HL-60/S4 (cell line): ENCODE measurements at regions not wholly inside any gene's neighbourhood (a gene's known extent, or its start where the extent isn't known, plus 50 kb on each side); places are given as distances from the start of the nearest gene placed in this dataset.
"Not testable (repeated sequence)": the region's sequence is repeated elsewhere in the genome, so short reads cannot be mapped to it uniquely, and the experiment has no call there.

Experiments
- in situ Hi-C: fragments of 300-500 bp; cut with MboI; formaldehyde crosslinking; loops from 2 replicates; pipeline ENCODE4 v1.14.3; 2022; ENCODE audit warnings: low sequenced_read_pairs

DNA sequence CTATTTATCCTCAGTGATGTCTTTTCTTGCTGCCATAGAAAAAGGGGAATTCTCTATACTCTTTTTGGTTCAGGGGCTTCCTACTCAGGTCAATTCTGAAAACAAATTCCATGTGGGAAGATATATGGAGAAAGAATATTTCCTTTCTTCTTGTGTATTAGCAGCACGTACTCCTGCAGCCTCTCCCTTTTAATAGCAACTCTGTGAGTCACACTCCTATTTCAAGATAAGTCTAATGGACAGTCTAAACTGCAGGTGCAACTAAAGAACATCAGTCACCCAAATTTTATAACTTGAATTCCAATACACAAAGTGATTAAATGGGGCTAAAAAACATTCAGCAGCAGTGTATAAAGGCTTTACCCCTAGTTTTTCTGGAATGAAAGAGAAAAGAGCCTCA, 942.2 kb downstream of the CNTNAP5 start:
- in situ Hi-C loops, result no loop called here

DNA sequence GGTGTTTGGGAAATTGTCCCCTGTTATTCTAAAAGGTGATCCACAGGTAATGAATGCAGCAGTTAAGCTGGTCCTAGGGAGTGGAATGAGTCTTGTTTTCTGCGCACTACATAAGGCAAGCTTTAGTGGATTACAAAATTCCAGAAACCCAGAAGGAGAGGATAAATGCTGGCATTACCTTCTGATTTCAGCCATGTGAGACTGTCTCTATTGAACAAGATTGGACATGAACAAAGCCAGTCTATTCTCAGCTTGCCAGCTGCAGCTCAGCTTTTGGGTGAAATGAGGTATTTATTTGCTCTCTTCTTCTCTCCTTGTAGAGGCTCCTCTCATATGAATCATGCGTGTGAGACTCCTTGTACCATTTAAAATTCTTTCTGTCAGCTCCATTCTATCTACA, 944.9 kb downstream of the CNTNAP5 start:
- in situ Hi-C loops, result no loop called here

DNA sequence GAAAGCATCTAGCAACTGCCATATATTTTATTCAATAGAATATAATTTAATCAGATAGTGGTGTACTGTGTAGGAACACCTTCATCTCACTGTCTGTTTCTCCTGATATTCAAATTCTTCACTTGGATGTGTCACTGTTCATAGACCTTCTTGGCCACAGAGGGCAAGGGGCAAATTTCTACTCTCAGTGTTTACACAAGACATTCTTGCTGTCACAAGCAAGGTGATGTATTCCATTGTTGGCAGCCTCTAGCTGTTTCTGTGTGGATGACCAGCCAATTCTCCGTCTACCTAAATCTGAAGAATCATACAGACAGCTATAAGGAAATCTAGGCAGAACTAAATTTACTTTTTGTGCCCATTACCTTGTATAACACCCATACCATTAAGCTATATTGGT, 948.3 kb downstream of the CNTNAP5 start:
- in situ Hi-C loops, result no loop called here

DNA sequence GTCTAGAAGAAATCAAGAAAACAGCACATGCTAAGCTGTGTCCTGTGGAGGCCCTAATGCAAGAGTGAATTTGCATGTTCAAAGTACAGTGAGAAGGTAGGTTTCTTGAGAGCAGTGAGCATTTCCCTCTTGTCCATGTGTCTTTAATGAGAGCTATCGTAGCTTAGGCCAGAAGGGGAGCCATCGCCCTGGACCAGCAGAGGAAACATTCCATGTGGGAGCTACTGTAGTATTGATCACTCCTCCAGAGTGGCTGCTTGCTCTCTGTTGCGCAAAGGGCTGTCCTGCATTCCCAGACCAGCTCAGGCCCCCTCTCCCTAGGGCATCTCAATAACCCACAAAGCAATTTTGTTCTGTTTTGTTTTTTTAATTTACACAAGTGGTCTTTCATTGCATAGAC, 950.1 kb downstream of the CNTNAP5 start:
- in situ Hi-C loops, result no loop called here

DNA sequence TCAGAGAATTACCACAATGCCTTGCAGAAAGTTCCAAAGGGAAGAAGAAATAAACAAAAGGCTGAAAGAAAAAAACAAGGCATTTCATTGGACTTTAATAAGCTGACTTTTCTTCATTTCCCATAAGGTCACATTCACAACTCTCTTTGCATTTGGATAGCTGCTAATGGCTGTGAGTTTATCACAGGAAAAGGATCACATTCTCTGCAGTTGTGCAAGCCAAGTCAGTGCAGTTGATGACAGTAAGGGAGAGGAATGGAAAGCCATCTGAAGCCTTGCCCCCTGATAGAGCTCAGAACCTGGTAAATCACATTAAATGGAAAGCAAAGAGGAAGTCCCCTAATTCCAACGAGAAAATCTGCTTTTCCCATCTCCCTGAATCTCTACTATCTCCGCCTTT, 950.6 kb downstream of the CNTNAP5 start:
- in situ Hi-C loops, result no loop called here

DNA sequence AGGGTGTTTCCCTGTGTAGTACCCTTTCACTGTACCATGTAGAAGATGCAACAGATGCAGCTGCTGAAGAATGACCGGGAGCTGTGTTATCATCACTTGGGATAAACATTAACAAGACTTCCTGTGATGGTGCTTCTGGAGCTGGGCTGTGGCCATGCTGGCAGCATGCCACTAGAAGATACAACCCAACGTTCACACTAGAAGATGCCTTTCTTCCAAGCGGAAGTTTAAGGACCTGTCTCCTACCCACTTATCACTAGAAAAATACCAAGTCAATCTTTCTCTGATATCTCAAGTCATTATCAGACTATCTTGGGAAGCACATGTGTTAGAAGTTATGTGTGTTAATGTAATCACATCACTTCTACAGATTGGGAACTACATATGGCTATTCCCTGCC, 953.5 kb downstream of the CNTNAP5 start:
- in situ Hi-C loops, result no loop called here

DNA sequence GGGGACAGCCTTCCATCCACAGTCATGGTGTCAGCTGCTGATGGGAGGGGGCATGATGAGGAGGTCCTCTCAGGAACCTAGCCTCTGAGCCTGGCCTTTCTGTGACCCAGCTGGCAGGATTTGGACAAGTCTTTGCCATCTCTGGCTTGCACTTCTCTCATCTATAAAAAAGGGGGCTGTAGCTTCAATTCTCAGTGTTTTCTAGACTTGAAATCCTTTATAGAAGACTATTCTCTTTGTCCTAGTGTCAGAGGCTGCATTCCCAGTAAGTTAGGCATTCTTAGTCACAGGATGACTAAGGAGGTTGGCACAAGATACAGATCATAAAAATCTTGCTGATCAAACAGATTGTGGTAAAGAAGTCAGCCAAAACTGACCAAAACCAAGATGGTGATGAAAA, 958.5 kb downstream of the CNTNAP5 start:
- in situ Hi-C loops, result no loop called here

DNA sequence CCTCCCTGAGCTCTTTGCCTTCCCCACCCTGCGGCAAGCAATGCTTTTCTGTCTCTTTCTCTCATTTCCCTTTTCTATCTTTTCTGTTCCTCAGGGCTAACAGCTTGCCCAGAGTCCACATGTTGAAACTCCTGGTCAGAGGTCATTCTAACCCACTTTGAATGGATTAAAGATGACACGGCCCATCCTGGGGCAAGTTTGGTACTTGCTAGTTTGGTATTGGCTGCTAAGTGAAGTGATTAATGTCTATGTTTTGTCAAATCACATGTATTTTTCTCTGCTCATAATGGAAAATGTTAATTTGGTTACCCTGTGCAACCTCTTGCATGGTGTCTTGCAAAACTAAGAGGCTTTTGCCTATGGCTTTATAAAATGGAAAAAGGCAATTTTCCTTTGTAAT, 960.2 kb downstream of the CNTNAP5 start:
- in situ Hi-C loops, result no loop called here

DNA sequence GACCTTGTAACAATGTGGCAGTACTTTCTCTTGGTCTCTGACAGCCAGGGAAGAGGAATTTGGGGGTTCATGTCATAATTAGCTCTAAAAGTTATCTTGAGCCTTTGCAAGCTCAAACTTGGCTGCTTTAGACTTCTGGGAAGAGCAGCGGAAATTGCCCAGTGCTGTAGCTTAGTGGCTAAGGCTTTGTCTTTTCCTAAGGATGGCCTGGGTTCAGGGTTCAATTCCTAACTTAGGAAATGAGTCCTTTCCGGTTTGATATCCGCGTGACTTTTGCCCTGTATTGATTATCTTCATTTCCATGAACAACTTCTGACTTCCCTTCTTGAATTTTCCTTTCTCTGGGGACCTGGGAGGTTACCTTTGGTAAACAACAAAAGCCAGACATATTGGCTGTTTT, 961.0 kb downstream of the CNTNAP5 start:
- in situ Hi-C loops, result no loop called here

DNA sequence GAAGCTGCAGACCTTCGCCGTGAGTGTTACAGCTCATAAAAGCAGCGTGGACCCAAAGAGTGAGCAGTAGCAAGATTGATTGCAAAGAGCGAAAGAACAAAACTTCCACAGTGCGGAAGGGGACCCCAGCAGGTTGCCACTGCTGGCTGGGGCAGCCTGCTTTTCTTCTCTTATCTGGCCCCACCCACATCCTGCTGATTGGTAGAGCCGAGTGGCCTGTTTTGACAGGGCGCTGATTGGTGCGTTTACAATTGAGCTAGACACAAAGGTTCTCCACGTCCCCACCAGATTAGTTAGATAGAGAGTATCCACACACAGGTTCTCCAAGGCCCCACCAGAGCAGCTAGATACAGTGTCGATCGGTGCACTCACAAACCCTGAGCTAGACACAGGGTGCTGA, 961.8 kb downstream of the CNTNAP5 start:
- in situ Hi-C loops, result not testable (repeated sequence)

DNA sequence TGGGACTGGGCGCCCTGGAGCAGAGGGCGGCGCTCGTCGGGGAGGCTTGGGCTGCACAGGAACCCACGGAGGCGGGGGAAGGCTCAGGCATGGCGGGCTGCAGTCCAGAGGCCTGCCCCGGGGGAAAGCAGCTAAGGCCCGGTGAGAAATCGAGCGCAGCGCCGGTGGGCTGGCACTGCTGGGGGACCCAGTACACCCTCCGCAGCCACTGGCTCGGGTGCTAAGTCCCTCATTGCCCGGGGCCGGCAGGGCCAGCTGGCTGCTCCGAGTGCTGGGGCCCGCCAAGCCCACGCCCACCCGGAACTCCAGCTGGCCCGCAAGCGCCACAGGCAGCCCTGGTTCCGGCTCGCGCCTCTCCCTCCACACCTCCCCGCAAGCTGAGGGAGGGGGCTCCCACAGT, 962.3 kb downstream of the CNTNAP5 start:
- in situ Hi-C loops, result not testable (repeated sequence)

DNA sequence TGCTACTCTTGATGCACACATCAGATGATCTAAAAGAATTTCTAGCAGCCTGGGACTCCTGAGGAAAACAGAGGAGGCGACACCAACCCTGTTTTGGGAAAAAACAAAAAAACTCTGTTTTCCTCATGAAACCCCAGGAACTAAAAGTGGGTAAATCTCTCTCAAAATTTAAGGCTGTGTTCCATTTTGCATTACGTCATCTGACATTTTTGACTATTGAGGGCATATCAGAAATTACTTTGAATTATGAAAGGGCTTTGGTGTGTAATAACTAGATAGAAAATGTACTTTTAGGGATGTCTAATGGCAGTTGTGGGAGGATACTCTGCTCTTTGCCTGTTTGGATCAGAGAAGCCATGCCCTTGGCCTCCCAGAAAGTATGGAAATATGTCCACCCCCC, 963.0 kb downstream of the CNTNAP5 start:
- in situ Hi-C loops, result no loop called here

DNA sequence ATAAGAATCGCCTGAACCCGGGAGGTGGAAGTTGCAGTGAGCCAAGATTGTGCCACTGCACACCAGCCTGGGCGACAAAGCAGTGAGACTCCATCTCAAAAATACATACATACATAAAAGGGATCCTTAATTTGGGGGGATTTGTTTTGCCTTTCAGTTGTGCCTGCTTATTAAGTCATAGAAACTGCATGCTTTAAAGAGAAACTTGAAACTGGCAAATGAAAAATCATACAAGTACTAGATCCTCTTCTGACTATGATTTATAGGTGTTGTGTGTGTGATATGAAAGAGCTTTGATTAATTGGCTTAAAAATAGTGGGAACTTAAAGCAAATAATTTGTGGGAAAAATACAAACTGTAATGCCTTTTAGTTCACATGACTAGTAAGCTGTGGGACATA, 963.7 kb downstream of the CNTNAP5 start:
- in situ Hi-C loops, result no loop called here

DNA sequence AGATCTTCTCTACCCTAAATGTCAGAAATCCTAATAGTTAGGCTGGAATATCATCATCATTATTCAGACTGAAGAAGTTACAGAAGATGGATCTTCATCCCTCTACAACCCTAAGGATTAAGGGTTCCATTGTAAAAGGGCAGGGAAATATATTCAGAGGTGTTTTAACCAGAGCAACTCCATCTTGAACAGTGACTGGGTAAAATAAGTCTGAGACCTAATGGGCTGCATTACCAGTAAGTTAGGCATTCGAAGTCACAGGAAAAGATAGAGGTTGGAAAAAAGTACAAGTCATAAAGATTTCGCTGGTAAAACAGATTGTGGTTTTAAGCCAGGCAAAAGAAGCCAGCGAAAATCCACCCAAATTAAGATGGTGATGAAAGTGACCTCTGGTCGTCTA, 968.7 kb downstream of the CNTNAP5 start:
- in situ Hi-C loops, result no loop called here

DNA sequence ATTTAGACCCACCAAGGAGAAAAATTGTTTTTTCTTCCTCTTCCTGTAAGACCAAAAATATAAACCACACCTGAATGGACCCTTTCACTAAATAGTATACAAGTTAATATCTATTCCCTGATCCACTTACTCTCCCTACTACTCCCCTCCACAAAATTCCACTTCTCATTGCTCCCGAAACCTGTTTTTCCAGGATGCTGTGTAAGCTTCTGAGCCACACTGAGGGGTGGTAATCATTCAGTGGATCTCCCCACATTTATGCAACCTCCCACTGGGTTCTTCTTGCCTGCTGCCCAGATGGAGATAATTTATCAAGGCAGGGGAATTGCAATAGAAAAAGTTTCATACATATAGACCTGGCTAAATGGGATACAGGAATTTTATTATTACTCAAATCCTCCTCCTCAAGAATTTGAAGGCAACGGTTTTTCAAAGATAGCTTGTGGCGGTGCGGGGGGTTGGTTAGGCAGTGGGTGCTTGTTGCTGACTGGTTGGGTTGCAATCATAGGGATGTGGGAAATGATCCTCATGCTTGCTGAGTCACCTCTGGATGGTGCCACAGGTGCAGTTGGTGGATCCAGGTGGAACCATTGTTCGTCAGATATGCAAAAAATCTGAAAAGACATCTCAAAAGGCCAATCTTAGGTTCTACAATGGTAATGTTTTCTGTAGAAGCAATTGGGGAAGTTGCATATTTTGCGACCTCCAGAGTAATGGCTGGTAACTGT, 970.3 kb downstream of the CNTNAP5 start:
- in situ Hi-C loops, result no loop called here

DNA sequence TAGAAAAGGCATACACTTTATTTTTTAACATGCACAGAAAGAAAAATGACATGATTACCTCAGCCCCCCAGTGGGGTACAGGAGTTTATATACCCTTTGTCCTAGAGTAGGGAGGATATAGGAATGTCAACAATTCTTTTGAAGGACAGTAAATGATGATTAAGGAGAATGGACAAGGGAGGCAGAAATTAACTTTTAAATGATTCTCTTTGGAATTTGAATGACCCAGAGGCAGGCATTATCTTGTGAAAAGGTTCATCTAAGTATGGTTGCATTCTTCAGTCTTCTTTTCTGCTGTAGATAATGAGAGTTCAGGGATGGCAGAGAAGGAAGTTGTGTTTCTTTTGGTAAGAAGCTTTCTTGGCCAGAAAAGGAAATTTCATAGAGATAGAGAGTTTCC, 971.3 kb downstream of the CNTNAP5 start:
- in situ Hi-C loops, result no loop called here

DNA sequence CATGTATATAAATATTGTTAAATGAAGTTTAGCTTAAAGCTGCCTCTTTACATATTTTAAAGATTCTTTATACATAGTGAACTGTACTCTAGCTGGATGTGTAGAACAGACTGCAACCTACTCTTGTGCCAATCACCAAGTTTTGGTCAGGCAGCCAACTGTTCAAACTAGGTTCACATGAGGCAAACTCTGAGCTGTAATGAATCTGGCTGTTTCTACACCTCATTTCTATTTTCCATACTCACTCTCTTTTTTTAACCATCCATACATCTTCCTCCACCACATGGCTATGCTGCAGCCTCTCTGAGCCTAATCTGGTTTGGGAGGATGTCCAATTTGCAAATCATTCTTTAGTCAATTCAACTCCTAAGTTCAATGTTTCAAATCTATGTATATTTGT, 974.8 kb downstream of the CNTNAP5 start:
- in situ Hi-C loops, result no loop called here

DNA sequence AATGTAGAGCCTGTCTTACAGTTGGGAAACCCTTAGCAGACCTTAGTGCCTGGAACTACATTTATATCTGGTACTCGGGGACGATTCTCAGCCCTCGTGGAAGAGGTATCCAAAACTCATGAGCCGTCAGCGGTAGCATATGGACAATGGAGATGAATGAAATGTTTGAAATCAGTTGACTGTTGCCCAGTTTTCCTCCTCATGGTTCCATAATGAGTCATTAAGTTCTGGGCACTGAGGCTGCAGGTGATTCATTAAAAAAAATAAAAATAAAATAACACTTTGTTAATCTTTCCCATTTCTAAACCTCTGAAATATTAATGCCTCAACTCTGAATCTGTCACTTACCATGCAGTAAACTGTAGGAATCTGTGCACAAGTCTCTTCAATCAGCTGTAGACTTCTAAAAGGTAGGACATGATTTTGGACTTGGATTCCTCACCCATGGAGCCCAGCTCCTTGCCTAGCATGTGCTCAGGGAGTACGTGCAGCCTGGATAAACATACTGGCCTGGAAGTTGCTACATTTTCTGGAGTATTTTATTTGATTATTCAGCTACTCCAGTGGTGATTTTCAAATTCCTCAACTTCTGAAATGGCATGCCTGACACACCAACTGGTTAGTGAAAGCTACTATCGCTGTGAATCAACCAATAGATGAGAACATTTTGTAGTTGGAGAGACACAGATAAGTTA, 979.2 kb downstream of the CNTNAP5 start:
- in situ Hi-C loops, result no loop called here

DNA sequence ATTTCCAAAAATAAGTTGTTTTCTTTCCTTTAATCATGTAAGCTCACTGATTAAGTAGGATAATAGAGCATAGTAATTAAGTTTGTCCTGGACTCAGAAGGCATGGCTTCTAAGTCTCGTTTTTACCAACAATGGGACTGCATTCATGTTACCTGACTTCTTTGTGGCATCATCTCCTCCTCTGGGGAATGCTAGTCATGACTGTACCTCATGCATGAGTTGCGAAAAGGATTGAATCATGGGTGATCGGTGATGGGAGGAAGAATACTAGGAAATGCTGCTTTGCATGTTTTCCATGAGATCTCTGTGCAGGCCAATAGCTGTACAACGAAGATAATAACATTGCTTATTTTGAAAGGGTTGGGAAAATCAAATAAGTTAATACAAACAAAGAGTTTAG, 981.6 kb downstream of the CNTNAP5 start:
- in situ Hi-C loops, result no loop called here

DNA sequence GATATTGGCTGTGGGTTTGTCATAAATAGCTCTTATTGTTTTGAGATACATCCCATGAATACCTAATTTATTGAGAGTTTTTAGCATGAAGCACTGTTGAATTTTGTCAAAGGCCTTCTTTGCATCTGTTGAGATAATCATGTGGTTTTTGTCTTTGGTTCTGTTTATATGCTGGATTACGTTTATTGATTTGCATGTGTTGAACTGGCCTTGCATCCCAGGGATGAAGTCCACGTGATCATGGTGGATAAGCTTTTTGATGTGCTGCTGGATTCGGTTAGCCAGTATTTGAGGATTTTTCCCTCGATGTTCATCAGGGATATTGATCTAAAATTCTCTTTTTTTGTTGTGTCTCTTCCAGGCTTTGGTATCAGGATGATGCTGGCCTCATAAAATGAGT, 1003.6 kb downstream of the CNTNAP5 start:
- in situ Hi-C loops, result not testable (repeated sequence)

DNA sequence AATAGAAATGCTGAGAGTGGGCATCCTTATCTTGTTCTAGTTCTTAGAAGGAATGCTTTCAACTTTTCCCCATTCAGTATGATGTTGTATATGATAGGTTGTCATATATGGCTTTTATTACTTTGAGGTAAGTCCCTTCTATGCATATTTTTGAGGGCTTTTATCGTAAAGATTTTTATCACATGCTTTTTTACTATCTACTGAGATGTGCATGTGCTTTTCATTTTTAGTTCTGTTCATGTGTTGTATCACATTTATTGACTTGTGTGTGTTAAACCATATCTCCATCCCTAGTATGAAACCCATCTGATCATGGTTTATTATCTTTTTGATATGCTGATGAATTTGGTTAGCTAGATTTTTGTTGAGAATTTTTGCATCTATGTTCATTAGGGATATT, 1008.8 kb downstream of the CNTNAP5 start:
- in situ Hi-C loops, result no loop called here

DNA sequence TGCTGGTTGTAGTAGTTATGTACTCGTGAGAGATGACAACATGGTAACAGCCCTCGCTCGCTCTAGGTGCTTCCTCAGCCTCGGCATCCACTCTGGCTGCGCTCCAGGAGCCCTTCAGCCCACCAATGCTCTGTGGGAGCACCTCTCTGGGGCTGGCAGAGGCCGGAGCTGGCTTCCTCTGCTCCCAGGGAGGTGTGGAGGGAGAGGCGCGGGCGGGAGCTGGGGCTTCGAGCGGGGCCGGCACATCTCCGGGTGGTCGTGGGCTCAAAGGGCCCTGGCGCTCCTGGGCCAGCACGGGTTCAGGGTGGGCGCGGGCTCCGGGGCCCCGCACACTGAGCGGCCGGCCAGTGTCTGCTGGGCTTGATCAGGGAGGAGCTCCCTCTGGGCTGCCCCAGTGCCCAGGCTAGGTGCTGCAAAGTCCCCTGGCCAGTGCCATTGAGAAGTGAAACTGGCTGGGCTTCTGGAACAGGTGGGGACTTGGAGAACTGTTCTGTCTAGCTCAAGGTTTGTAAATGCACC, 1012.1 kb downstream of the CNTNAP5 start:
- in situ Hi-C loops, result no loop called here

DNA sequence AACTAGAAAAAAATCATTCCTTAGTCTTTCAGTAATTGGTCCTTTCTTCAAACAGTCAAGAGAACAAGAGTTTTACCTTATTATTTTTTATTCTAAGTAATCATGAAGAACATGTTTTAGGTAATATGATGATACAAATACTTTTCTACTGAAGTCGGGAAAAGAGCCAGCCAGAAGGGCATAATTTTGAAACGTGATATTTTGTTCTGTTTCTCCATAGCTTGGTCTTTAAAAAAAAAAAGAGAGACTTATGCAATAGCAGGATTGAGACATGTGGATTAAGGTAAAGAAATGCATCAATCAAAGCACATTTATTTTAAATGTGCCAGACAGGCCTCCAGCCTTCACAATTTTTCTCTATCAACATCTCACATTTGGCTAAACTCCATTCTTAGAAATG, 1016.8 kb downstream of the CNTNAP5 start:
- in situ Hi-C loops, result no loop called here
